ENCODE measurements at regions not wholly inside any gene's neighbourhood (a gene's known extent, or its start where the extent isn't known, plus 50 kb on each side); places are given as distances from the start of the nearest gene placed in this dataset.
A peak's percentile ranks its signal among the peaks of the same experiment; 100 is the strongest.

DNA sequence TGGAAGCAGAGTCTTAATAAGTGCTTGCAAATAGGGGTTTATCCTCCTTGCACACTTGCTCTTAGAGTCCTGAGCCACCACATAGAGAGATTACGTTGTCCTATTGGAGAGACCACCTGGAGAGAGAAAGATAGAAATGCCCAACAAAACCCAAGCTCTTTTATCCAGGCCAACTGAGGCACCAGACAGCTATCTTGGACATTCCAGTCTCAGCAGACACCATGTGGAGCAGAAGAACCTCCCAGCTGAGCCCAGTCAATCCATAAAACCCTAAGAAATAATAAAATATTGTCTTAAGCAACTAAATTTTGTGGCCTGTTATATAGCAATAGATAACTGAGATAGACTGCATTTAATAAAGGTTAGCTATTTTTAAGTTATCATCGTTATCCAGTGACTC, 105.7 kb upstream of the PFN2 start:
- TF ChIP-seq, protein P1, sequence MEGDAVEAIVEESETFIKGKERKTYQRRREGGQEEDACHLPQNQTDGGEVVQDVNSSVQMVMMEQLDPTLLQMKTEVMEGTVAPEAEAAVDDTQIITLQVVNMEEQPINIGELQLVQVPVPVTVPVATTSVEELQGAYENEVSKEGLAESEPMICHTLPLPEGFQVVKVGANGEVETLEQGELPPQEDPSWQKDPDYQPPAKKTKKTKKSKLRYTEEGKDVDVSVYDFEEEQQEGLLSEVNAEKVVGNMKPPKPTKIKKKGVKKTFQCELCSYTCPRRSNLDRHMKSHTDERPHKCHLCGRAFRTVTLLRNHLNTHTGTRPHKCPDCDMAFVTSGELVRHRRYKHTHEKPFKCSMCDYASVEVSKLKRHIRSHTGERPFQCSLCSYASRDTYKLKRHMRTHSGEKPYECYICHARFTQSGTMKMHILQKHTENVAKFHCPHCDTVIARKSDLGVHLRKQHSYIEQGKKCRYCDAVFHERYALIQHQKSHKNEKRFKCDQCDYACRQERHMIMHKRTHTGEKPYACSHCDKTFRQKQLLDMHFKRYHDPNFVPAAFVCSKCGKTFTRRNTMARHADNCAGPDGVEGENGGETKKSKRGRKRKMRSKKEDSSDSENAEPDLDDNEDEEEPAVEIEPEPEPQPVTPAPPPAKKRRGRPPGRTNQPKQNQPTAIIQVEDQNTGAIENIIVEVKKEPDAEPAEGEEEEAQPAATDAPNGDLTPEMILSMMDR (IDR thresholded peaks at IDR 0.05; ENCODE audit: unreplicated experiment in 3 of 3): no peak
- Mint-ChIP-seq H3K4me3 (no peak overlapping the region), H3K4me1 (peaks cover 79% of the 10 kb centered on the region), H3K27ac (no peak overlapping the region), H3K9me3 (peaks cover 3% of the 10 kb centered on the region), H3K27me3 (ENCODE audit: low read depth) (peaks cover 9% of the 10 kb centered on the region), H3K36me3 (ENCODE audit: low read depth) (no peaks in the 10 kb centered on the region)

DNA sequence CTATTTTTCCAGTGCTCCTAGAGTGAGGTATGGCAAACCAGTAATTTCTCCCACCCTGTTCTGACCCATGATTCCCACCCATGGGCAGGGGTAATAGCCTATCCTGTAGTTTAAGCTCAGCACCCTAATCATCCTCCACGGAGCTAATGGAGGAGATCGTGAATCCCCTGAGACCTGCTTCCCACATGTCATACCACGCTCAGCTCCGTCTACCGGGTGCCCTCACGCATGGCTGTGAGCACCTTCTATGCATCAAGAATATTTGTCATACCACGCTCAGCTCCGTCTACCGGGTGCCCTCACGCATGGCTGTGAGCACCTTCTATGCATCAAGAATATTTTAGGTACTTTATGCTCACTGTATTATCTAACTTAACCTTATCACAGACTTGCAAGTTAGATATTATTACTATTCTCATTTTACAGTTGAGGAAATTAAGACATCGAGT, 104.7 kb upstream of the PFN2 start:
- Mint-ChIP-seq H3K27me3 (ENCODE audit: low read depth) (peaks cover 18% of the 10 kb centered on the region), H3K4me3 (no peak overlapping the region), H3K4me1 (peaks cover 77% of the 10 kb centered on the region), H3K9me3 (peaks cover 3% of the 10 kb centered on the region), H3K27ac (peak overlapping the region; percentile 6 to 81 (median 75)), H3K36me3 (ENCODE audit: low read depth) (no peaks in the 10 kb centered on the region)
- TF ChIP-seq, protein P1 (IDR thresholded peaks at IDR 0.05; ENCODE audit: unreplicated experiment in 3 of 3): no peak

DNA sequence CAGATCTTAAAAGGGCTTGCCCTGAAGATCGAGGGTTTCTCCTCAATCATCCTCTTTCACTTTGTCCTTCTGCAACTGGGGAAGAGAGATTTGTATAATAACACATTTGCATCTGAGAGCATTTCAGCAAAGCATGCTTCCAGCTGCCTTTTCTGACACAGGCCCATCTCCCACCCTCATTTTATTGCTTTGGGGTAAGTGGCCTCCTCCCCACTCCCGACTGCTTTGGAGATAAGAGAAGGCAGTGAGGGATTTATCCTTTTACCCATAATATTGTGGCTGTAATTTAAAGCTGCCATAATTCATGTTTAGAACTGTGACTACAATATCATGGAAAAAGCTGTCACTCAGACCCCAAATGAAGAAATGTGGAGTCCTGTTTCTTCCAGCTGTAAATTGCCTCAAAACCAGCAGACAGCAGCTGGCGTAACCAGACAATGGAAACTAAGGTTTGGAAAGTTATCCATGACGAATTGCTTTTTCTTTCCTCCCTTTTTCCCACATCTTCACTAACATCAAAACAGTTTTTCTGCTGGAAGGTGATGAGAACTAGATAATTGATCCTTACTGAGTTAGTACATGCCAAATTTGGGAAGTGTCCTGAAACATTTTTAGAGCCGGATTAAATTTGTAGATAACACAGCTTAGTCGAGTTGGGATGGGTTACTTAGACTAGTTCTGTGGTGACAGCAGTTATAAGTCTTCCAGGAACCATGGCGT, 104.2 kb upstream of the PFN2 start:
- Mint-ChIP-seq H3K4me3 (peak overlapping the region in 1 of 3 experiments; percentile 39), H3K4me1 (peaks cover 74% of the 10 kb centered on the region), H3K27me3 (ENCODE audit: low read depth) (peaks cover 19% of the 10 kb centered on the region), H3K27ac (peak overlapping the region; percentile 6 to 81 (median 75)), H3K36me3 (ENCODE audit: low read depth) (no peaks in the 10 kb centered on the region), H3K9me3 (peaks cover 3% of the 10 kb centered on the region)
- TF ChIP-seq, protein P1 (IDR thresholded peaks at IDR 0.05; ENCODE audit: unreplicated experiment in 3 of 3): no peak

DNA sequence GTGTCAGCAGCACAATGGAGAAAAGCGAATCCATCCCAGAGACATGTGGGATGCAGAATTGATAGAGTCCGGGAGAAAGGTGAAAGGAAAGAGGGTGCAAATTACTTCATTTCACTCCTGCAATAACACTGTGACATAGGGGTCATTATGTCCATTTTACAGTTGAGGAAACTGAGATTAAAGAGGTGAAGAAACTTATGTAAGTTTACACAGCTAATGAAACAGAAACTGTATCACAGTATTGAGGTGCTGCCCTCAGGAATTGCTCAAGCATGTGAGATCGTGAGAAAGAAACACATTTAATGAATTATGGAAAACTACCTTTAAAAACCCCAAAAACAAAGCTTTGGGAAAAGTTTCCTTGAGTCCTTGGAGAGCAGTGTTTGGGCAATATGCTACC, 103.6 kb upstream of the PFN2 start:
- Mint-ChIP-seq H3K27ac (peak overlapping the region; percentile 6 to 81 (median 75)), H3K4me3 (peak overlapping the region; percentile 23 to 39 (median 35)), H3K4me1 (peaks cover 74% of the 10 kb centered on the region), H3K27me3 (ENCODE audit: low read depth) (peaks cover 19% of the 10 kb centered on the region), H3K9me3 (peaks cover 3% of the 10 kb centered on the region), H3K36me3 (ENCODE audit: low read depth) (no peaks in the 10 kb centered on the region)
- TF ChIP-seq, protein P1 (IDR thresholded peaks at IDR 0.05; ENCODE audit: unreplicated experiment in 3 of 3): no peak

DNA sequence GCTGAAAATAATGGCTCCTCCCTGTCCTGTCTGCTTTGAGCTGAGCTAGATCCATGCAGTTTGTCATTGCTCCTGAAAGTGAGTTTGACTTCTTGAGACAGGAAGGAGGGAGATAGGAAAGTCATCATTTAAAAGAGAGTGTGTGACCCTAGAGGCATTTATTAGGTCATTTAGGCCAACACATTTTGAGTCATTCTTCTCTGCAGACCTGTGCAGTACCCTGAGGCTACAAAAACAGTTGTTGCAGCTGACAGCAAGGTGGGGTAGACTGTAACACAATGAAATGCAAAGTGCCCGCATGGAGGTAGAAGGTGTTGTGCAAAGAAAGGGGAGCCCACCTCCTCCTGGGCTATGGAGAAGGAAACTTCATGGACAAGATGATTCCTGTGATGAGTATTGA, 102.8 kb upstream of the PFN2 start:
- peaks cover 74% of the 10 kb centered on the region for H3K4me1 Mint-ChIP-seq

More for the DNA sequence above, 102.8 kb upstream of the PFN2 start:
- no peaks in the 10 kb centered on the region for H3K36me3 Mint-ChIP-seq (ENCODE audit: low read depth)
- H3K4me3 Mint-ChIP-seq: peak overlapping the region in 1 of 3 experiments; percentile 23
- peaks cover 3% of the 10 kb centered on the region for H3K9me3 Mint-ChIP-seq
- TF ChIP-seq, protein P1 (IDR thresholded peaks at IDR 0.05; ENCODE audit: unreplicated experiment in 3 of 3): no peak
- H3K27ac Mint-ChIP-seq: peak overlapping the region; percentile 6 to 81 (median 75)
- H3K27me3 Mint-ChIP-seq (ENCODE audit: low read depth): peaks cover 19% of the 10 kb centered on the region
